ENCODE measurements at regions not wholly inside any gene's neighbourhood (a gene's known extent, or its start where the extent isn't known, plus 50 kb on each side); places are given as distances from the start of the nearest gene placed in this dataset.

GRCh38 chr22:45092644-45093043, 71.1 kb upstream of the NUP50 start:
- TF ChIP-seq CTCF (IDR thresholded peaks at IDR 0.05) (no peak), POLR2A (IDR thresholded peaks at IDR 0.05) (no peak), EP300 (IDR thresholded peaks at IDR 0.05) (no peak)
